B cell (primary cell): ENCODE measurements at regions not wholly inside any gene's neighbourhood (a gene's known extent, or its start where the extent isn't known, plus 50 kb on each side); places are given as distances from the start of the nearest gene placed in this dataset. TPM values are rescaled to one million over a fixed set of nuclear protein-coding genes. Genes with fewer than 3 reads are reported as not detected.

Experiments
- ATAC-seq: fragments of 200-7000 bp; cut with Tn5 transposase; one replicate; pipeline ENCODE4 v1.10.0; 2021; ENCODE audit warnings: low read depth, mild to moderate bottlenecking, moderate number of reproducible peaks, moderate library complexity
- CTCF ChIA-PET: fragments of 350-600 bp; sonication (Branson Sonifier 250); formaldehyde crosslinking; loops from one replicate; lab custom pipeline; 2021; ENCODE audit warnings: antibody characterized with exemption, inconsistent platforms; lab: Charles Lee
- POLR2A ChIA-PET: fragments of 350-600 bp; sonication (Branson Sonifier 250); formaldehyde crosslinking; loops from one replicate; lab custom pipeline; 2021; ENCODE audit warnings: antibody characterized with exemption; lab: Charles Lee
- DNase-seq: peaks from one replicate; pipeline ENCODE4 v3.0.0; 2013
- H2AFZ ChIP-seq: 2 replicates; pipeline ENCODE4 v1.6.1; 2012; ENCODE audit warnings: mild to moderate bottlenecking, low read depth, low read length; ENCODE audit not compliant: insufficient read depth, poor library complexity, severe bottlenecking
- H3K27ac ChIP-seq, 2 donors: 1 replicate in 1 of 2; 2 replicates in 1 of 2; pipeline ENCODE4 v1.5.1; 2012 to 2013; ENCODE audit warnings: low read length in 2 of 2, mild to moderate bottlenecking in 2 of 2, moderate library complexity in 1 of 2
- H3K27me3 ChIP-seq, 4 experiments: fragments of 200-600 bp in 1 of 4; sonication (generic) in 1 of 4; replicated peaks in 1 of 4; 1 replicate in 2 of 4; 2 replicates in 2 of 4; pipeline versions ENCODE4 v1.6.1 to v1.7.0; 2013 to 2016; ENCODE audit warnings: low read length in 3 of 4, mild to moderate bottlenecking in 2 of 4, mixed read lengths in 1 of 4, moderate library complexity in 1 of 4; ENCODE audit not compliant: insufficient read depth in 4 of 4, control insufficient read depth in 3 of 4; ENCODE audit errors: control extremely low read depth in 1 of 4
- H3K36me3 ChIP-seq, 2 experiments: replicated peaks in 1 of 2; 1 replicate in 1 of 2; 2 replicates in 1 of 2; pipeline versions ENCODE4 v1.6.1 to v1.7.1; 2013; ENCODE audit warnings: low read length in 1 of 2; ENCODE audit not compliant: insufficient read depth in 2 of 2, control insufficient read depth in 1 of 2; ENCODE audit errors: control extremely low read depth in 1 of 2, extremely low read depth in 1 of 2
- H3K4me1 ChIP-seq, 2 donors: fragments of 200-600 bp in 1 of 2; sonication (generic) in 1 of 2; 1 replicate in 1 of 2; 2 replicates in 1 of 2; pipeline versions ENCODE4 v1.5.1 to v1.6.1; 2013 to 2017; ENCODE audit warnings: low read length in 2 of 2; ENCODE audit not compliant: control insufficient read depth in 2 of 2, insufficient read depth in 2 of 2
- H3K4me2 ChIP-seq: replicated peaks from 2 replicates; pipeline ENCODE3; 2012; ENCODE audit warnings: mild to moderate bottlenecking, low read depth, low read length; ENCODE audit not compliant: poor library complexity, severe bottlenecking
- H3K4me3 ChIP-seq, 5 experiments: fragments of 200-600 bp in 1 of 5; sonication (generic) in 1 of 5; 1 replicate in 3 of 5; 2 replicates in 2 of 5; pipeline versions ENCODE4 v1.5.1 to v1.7.0; 2011 to 2016; ENCODE audit warnings: low read length in 4 of 5, mild to moderate bottlenecking in 4 of 5, low read depth in 2 of 5, control low read depth in 1 of 5, moderate library complexity in 1 of 5; ENCODE audit not compliant: insufficient read depth in 1 of 5; ENCODE audit errors: control extremely low read depth in 1 of 5, extremely low read depth in 1 of 5
- H3K79me2 ChIP-seq: fragments of 200-600 bp; sonication (generic); one replicate; pipeline ENCODE4 v1.6.0; 2016; ENCODE audit warnings: low read length; ENCODE audit not compliant: control insufficient read depth, insufficient read depth
- H3K9ac ChIP-seq: fragments of 200-600 bp; sonication (generic); 2 replicates; pipeline ENCODE4 v1.6.1; 2017; ENCODE audit warnings: mild to moderate bottlenecking, low read length, moderate library complexity
- H3K9me3 ChIP-seq, 3 donors: one replicate each; pipeline versions ENCODE4 v1.6.1 to v1.7.1; 2013; ENCODE audit warnings: low read length in 2 of 3; ENCODE audit not compliant: control insufficient read depth in 2 of 3, insufficient read depth in 1 of 3; ENCODE audit errors: control extremely low read depth in 1 of 3
- H4K20me1 ChIP-seq: 2 replicates; pipeline ENCODE4 v1.6.0; 2012; ENCODE audit warnings: mild to moderate bottlenecking, low read length; ENCODE audit not compliant: insufficient read depth, control insufficient read depth, poor library complexity, severe bottlenecking
- H3K27ac Mint-ChIP-seq: one replicate; pipeline ENCODE4 v1.8.0; 2021; ENCODE audit warnings: mixed read lengths
- H3K27me3 Mint-ChIP-seq: one replicate; pipeline ENCODE4 v1.8.0; 2021; ENCODE audit warnings: mixed read lengths
- H3K4me1 Mint-ChIP-seq: one replicate; pipeline ENCODE4 v1.8.0; 2021; ENCODE audit warnings: mixed read lengths
- H3K4me3 Mint-ChIP-seq: one replicate; pipeline ENCODE4 v1.8.0; 2021; ENCODE audit warnings: mixed read lengths
- H3K9me3 Mint-ChIP-seq: one replicate; pipeline ENCODE4 v1.8.0; 2022; ENCODE audit warnings: mixed read lengths; ENCODE audit not compliant: insufficient read depth
- CTCF ChIP-seq: fragments of 200-600 bp; IDR thresholded peaks from one replicate; pipeline ENCODE4 v1.8.0; 2022; ENCODE audit warnings: antibody characterized with exemption, mild to moderate bottlenecking
- EZH2 ChIP-seq: IDR thresholded peaks from 2 replicates; pipeline ENCODE4 v1.6.1; 2012; ENCODE audit warnings: borderline replicate concordance, low read depth, mild to moderate bottlenecking, moderate library complexity, low read length; ENCODE audit not compliant: insufficient read depth, poor library complexity, severe bottlenecking
- intact Hi-C: fragments of 100-400 bp; cut with micrococcal nuclease; formaldehyde crosslinking; loops from one replicate; pipeline ENCODE4 v1.10.0; 2022
- small RNA-seq: library from RNA; depleted of rRNA; stranded (forward); fragments of <200 nt; gene quantifications from one replicate; pipeline ENCODE3, GENCODE V24; 2012; ENCODE audit warnings: low replicate concordance, low read depth; ENCODE audit not compliant: insufficient read length

- intact Hi-C loops = no loop called here
- no peak overlapping the region for H3K4me2 ChIP-seq
- no peak overlapping the region for H3K27ac Mint-ChIP-seq
- TF ChIP-seq CTCF = no peak
- no peak for TF ChIP-seq EZH2
- no peak overlapping the region for H3K4me3 ChIP-seq
- no peak overlapping the region for H2AFZ ChIP-seq
- H3K9ac ChIP-seq = no peak overlapping the region
- ATAC-seq (no peak), DNase-seq (no peak)
- H3K9me3 ChIP-seq = no peaks in the 10 kb centered on the region
- H3K9me3 Mint-ChIP-seq = no peaks in the 10 kb centered on the region
- H3K4me1 ChIP-seq = no peaks in the 10 kb centered on the region
- POLR2A ChIA-PET = no interaction called here
- CTCF ChIA-PET = no interaction called here
- no peaks in the 10 kb centered on the region for H3K27me3 ChIP-seq
- peaks cover 7% of the 10 kb centered on the region for H3K27me3 Mint-ChIP-seq
- H3K4me3 Mint-ChIP-seq = no peak overlapping the region
- H3K36me3 ChIP-seq = no peaks in the 10 kb centered on the region
- no peaks in the 10 kb centered on the region for H3K4me1 Mint-ChIP-seq
- H4K20me1 ChIP-seq = no peaks in the 10 kb centered on the region
- H3K79me2 ChIP-seq = no peaks in the 10 kb centered on the region
- H3K27ac ChIP-seq = no peak overlapping the region
Observed at GRCh38 chr12:42639556-42639955, 50.0 kb upstream of the PRICKLE1 start.

Small RNAs in the stretch of these regions (small RNA-seq; reads per million reads assigned to genes)
- gene MRPS36P5 (not detected), gene RPS27P21 (not detected)
